HG03060 (cell line): ENCODE measurements at regions not wholly inside any gene's neighbourhood (a gene's known extent, or its start where the extent isn't known, plus 50 kb on each side); places are given as distances from the start of the nearest gene placed in this dataset.
"Not testable (repeated sequence)": the region's sequence is repeated elsewhere in the genome, so short reads cannot be mapped to it uniquely, and the experiment has no call there.

Experiments
- ATAC-seq: cut with Tn5 transposase; IDR thresholded peaks from one replicate; pipeline ENCODE4 v1.9.1; 2021; ENCODE audit warnings: low read depth, moderate number of reproducible peaks; ENCODE audit not compliant: unreplicated experiment

- ATAC-seq = not testable (repeated sequence)
Measured at GRCh38 chr7:89616829-89617228, 537.4 kb upstream of the STEAP1 start.

GRCh38 chr7:89618274-89618673 is 536.0 kb upstream of the STEAP1 start:
- ATAC-seq = no peak

- no peak for ATAC-seq
Measured at GRCh38 chr7:89621925-89622641, 532.2 kb upstream of the STEAP1 start.

- peak; percentile 89 for ATAC-seq
Measured at GRCh38 chr7:89623018-89623672, 531.1 kb upstream of the STEAP1 start.

- not testable (repeated sequence) for ATAC-seq
Measured at GRCh38 chr7:89624155-89624554, 530.1 kb upstream of the STEAP1 start.

- ATAC-seq = no peak
Measured at GRCh38 chr7:89648509-89648908, 505.8 kb upstream of the STEAP1 start.

GRCh38 chr7:89655946-89656345 is 498.3 kb upstream of the STEAP1 start:
- no peak for ATAC-seq

- ATAC-seq = no peak
Measured at GRCh38 chr7:89661876-89662275, 492.4 kb upstream of the STEAP1 start.

GRCh38 chr7:89666136-89666835 is 488.0 kb upstream of the STEAP1 start:
- ATAC-seq = no peak

GRCh38 chr7:89680161-89680560 is 474.1 kb upstream of the STEAP1 start:
- no peak for ATAC-seq

GRCh38 chr7:89681448-89681847 is 472.8 kb upstream of the STEAP1 start:
- no peak for ATAC-seq

- no peak for ATAC-seq
Measured at GRCh38 chr7:89685287-89685686, 469.0 kb upstream of the STEAP1 start.

- no peak for ATAC-seq
Measured at GRCh38 chr7:89687211-89687610, 467.1 kb upstream of the STEAP1 start.

GRCh38 chr7:89695241-89695640 is 459.0 kb upstream of the STEAP1 start:
- no peak for ATAC-seq

- ATAC-seq = no peak
Measured at GRCh38 chr7:89714131-89714530, 440.1 kb upstream of the STEAP1 start.

GRCh38 chr7:89718941-89719340 is 435.3 kb upstream of the STEAP1 start:
- ATAC-seq = not testable (repeated sequence)

GRCh38 chr7:89728481-89728880 is 425.8 kb upstream of the STEAP1 start:
- ATAC-seq = no peak

- ATAC-seq = no peak
Measured at GRCh38 chr7:89731751-89732445, 422.4 kb upstream of the STEAP1 start.

GRCh38 chr7:89738549-89738948 is 415.7 kb upstream of the STEAP1 start:
- no peak for ATAC-seq

GRCh38 chr7:89757910-89758309 is 396.4 kb upstream of the STEAP1 start:
- no peak for ATAC-seq

- ATAC-seq = no peak
Measured at GRCh38 chr7:89760690-89761089, 393.6 kb upstream of the STEAP1 start.
